SJCRH30 (cell line): ENCODE measurements at regions not wholly inside any gene's neighbourhood (a gene's known extent, or its start where the extent isn't known, plus 50 kb on each side); places are given as distances from the start of the nearest gene placed in this dataset.
A peak's percentile ranks its signal among the peaks of the same experiment; 100 is the strongest.
"Not testable (repeated sequence)": the region's sequence is repeated elsewhere in the genome, so short reads cannot be mapped to it uniquely, and the experiment has no call there.

ENCODE experiments used
- DNase-seq, 2 experiments: peaks; one replicate each; pipeline ENCODE4 v3.0.0-alpha.2; 2015 to 2020
- H3K27ac ChIP-seq: fragments of 250-450 bp; sonication (Bioruptor Pico); 2 replicates; pipeline ENCODE4 v1.5.1; 2020; ENCODE audit warnings: mild to moderate bottlenecking, moderate library complexity
- H3K27me3 ChIP-seq: fragments of 250-450 bp; sonication (Bioruptor Pico); 2 replicates; pipeline ENCODE4 v1.5.1; 2020; ENCODE audit warnings: mild to moderate bottlenecking, moderate library complexity
- H3K36me3 ChIP-seq: fragments of 250-450 bp; sonication (Bioruptor Pico); 2 replicates; pipeline ENCODE4 v1.5.1; 2020; ENCODE audit warnings: mild to moderate bottlenecking, moderate library complexity
- H3K4me1 ChIP-seq: fragments of 250-450 bp; sonication (Bioruptor Pico); 2 replicates; pipeline ENCODE4 v1.5.1; 2020; ENCODE audit warnings: mild to moderate bottlenecking, moderate library complexity
- H3K4me3 ChIP-seq: fragments of 250-450 bp; sonication (Bioruptor Pico); 2 replicates; pipeline ENCODE4 v1.5.1; 2020; ENCODE audit warnings: mild to moderate bottlenecking, moderate library complexity
- H3K9me3 ChIP-seq: fragments of 250-450 bp; sonication (Bioruptor Pico); replicated peaks from 2 replicates; pipeline ENCODE4 v1.5.1; 2020; ENCODE audit warnings: mild to moderate bottlenecking, moderate library complexity

DNA sequence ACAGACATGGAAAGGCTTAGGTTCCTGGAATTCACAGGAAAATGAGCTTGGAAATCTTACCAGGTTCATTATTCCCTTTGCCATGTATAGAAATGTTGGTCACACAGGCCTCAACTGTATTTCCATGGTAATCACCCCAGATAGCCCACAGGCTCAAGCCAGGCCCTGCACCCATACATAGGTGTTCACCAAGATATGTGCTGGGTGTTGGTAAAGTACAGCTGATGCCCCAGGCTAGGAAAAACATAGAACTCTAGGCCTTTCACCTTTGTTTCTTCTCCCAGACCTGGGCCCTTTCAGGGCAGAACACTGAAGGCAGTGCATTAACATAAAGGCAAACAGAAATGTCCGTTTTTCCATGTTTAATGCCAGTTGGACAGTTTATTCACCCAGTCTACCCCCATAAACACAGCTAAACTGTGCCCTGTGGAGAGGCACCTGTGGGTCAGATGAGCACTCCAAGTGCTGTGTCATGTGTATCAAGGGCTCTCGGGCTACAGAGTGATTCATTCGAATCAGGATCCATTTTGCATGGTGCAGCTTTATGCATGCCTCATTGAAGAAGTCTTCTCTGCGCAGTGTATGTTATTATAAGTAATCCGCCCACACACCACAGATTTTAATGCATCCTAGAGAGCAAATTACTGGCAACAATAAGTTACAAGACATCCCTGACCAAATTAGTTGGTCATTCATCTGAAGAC lies 93.4 kb upstream of the SLC30A5 start:
- no peak overlapping the region for H3K4me3 ChIP-seq
- H3K9me3 ChIP-seq: no peaks in the 10 kb centered on the region
- H3K4me1 ChIP-seq: 0 out of 2 replicates have a peak, but pooled peaks cover 4% of the 10 kb centered on the region
- no peak for DNase-seq
- no peak overlapping the region for H3K27ac ChIP-seq
- H3K36me3 ChIP-seq: no peaks in the 10 kb centered on the region
- no peaks in the 10 kb centered on the region for H3K27me3 ChIP-seq

- Histone ChIP-seq H3K36me3 (no peaks in the 10 kb centered on the region), H3K4me1 (no peaks in the 10 kb centered on the region), H3K27me3 (no peaks in the 10 kb centered on the region), H3K9me3 (no peaks in the 10 kb centered on the region), H3K27ac (no peak overlapping the region), H3K4me3 (no peak overlapping the region)
- DNase-seq: no peak
These were observed 92.9 kb upstream of the SLC30A5 start for GRCh38 chr5:69000949-69001348.

GRCh38 chr5:69001627-69002026 lies 92.2 kb upstream of the SLC30A5 start:
- Histone ChIP-seq H3K4me1 (no peaks in the 10 kb centered on the region), H3K36me3 (no peaks in the 10 kb centered on the region), H3K27me3 (no peaks in the 10 kb centered on the region), H3K27ac (no peak overlapping the region), H3K4me3 (no peak overlapping the region), H3K9me3 (no peaks in the 10 kb centered on the region)
- DNase-seq: no peak

GRCh38 chr5:69004127-69004526 lies 89.7 kb upstream of the SLC30A5 start:
- Histone ChIP-seq H3K36me3 (no peaks in the 10 kb centered on the region), H3K9me3 (no peaks in the 10 kb centered on the region), H3K4me1 (no peaks in the 10 kb centered on the region), H3K4me3 (no peak overlapping the region), H3K27me3 (no peaks in the 10 kb centered on the region), H3K27ac (no peak overlapping the region)
- no peak for DNase-seq

- Histone ChIP-seq H3K27ac (no peak overlapping the region), H3K27me3 (no peaks in the 10 kb centered on the region)
- no peak for DNase-seq
These were observed 89.1 kb upstream of the SLC30A5 start for GRCh38 chr5:69004676-69005075.

GRCh38 chr5:69006030-69006429 lies 87.8 kb upstream of the SLC30A5 start:
- Histone ChIP-seq H3K9me3 (no peaks in the 10 kb centered on the region), H3K36me3 (no peaks in the 10 kb centered on the region), H3K4me3 (no peak overlapping the region), H3K4me1 (no peaks in the 10 kb centered on the region), H3K27ac (no peak overlapping the region), H3K27me3 (no peaks in the 10 kb centered on the region)
- no peak for DNase-seq

More at GRCh38 chr5:69004676-69005075, 89.1 kb upstream of the SLC30A5 start:
- no peak overlapping the region for H3K4me3 ChIP-seq
- H3K36me3 ChIP-seq: no peaks in the 10 kb centered on the region
- no peaks in the 10 kb centered on the region for H3K9me3 ChIP-seq
- no peaks in the 10 kb centered on the region for H3K4me1 ChIP-seq

DNA sequence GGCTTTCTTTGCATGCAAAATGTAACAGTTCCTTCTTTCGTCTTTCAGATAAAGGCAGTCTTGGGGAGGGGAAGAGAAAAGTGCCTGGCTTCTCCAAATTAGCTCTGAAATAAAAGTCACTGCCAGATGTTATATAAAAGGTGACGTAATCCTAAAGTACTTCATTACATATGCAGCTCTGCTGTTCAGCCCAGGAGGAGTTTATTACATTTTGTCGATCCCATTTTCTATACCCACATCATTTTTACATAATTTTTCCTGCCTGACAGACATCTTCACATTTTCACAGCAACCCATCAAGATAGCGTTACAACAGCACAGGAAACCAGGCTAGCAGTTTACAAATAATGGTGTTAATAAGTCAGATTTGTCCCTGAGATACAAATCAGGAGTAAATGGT lies 86.7 kb upstream of the SLC30A5 start:
- H3K4me1 ChIP-seq: no peaks in the 10 kb centered on the region
- no peak for DNase-seq
- H3K4me3 ChIP-seq: no peak overlapping the region
- no peaks in the 10 kb centered on the region for H3K9me3 ChIP-seq
- no peaks in the 10 kb centered on the region for H3K27me3 ChIP-seq
- no peaks in the 10 kb centered on the region for H3K36me3 ChIP-seq
- H3K27ac ChIP-seq: no peak overlapping the region

- no peaks in the 10 kb centered on the region for H3K4me1 ChIP-seq
- no peaks in the 10 kb centered on the region for H3K9me3 ChIP-seq
- no peaks in the 10 kb centered on the region for H3K27me3 ChIP-seq
- H3K4me3 ChIP-seq: no peak overlapping the region
- no peak overlapping the region for H3K27ac ChIP-seq
- peak; percentile 66 to 84 for DNase-seq
- H3K36me3 ChIP-seq: no peaks in the 10 kb centered on the region
These were observed 86.0 kb upstream of the SLC30A5 start for GRCh38 chr5:69007726-69008368.

- Histone ChIP-seq H3K4me3 (no peak overlapping the region), H3K27ac (no peak overlapping the region), H3K9me3 (no peaks in the 10 kb centered on the region), H3K27me3 (no peaks in the 10 kb centered on the region), H3K36me3 (no peaks in the 10 kb centered on the region), H3K4me1 (no peaks in the 10 kb centered on the region)
- DNase-seq: no peak
These were observed 83.3 kb upstream of the SLC30A5 start for GRCh38 chr5:69010476-69010875.

- no peaks in the 10 kb centered on the region for H3K9me3 ChIP-seq
- no peaks in the 10 kb centered on the region for H3K4me1 ChIP-seq
- no peaks in the 10 kb centered on the region for H3K27me3 ChIP-seq
- no peak overlapping the region for H3K4me3 ChIP-seq
- H3K36me3 ChIP-seq: no peaks in the 10 kb centered on the region
- DNase-seq: no peak
- no peak overlapping the region for H3K27ac ChIP-seq
These were observed 81.9 kb upstream of the SLC30A5 start for GRCh38 chr5:69011910-69012309.

- Histone ChIP-seq H3K9me3 (no peaks in the 10 kb centered on the region), H3K4me3 (no peak overlapping the region), H3K27me3 (no peaks in the 10 kb centered on the region), H3K36me3 (no peaks in the 10 kb centered on the region), H3K4me1 (no peaks in the 10 kb centered on the region), H3K27ac (no peak overlapping the region)
- no peak for DNase-seq
These were observed 80.3 kb upstream of the SLC30A5 start for GRCh38 chr5:69013481-69013880.

- H3K27ac ChIP-seq, H3K4me3 ChIP-seq, H3K9me3 ChIP-seq, H3K27me3 ChIP-seq, H3K36me3 ChIP-seq, H3K4me1 ChIP-seq, DNase-seq: not testable (repeated sequence)
These were observed 79.8 kb upstream of the SLC30A5 start for GRCh38 chr5:69014007-69014406.

DNA sequence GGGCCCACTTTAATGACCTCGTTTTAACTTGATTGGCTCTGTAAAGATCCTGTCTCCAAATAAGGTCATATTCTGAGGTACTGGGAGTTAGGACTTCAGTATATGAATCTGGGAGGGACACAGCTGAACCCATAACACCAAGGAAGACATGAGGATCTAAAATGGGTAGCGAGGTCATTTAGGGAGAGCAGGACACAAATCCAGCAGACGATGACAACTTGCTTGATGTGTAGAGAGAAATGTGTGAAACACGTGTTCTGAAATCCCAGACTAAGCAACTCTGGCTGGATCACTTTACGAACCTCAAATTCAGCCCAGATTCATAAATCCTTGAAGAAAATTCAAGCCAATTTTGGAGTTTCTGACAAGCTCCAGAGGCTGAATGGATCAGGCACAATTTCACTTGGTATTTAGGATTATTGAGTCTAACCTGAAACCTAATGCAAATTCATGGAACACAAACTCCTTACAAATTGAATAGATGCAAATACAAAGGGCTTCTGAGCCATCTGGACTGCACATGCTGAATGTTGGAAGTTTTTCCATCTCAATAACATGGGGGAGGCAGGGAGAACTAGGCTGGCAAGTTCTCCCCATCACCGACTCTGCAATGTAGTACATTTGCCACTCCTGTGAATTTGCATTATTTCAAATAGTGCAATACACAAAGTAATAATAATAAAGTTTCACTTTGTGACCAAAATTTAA lies 74.0 kb upstream of the SLC30A5 start:
- Histone ChIP-seq H3K9me3 (no peaks in the 10 kb centered on the region; the same call in 1 of the 2 replicates), H3K4me3 (no peak overlapping the region), H3K4me1 (peaks cover 2% of the 10 kb centered on the region; the same call in 1 of the 2 replicates), H3K36me3 (no peaks in the 10 kb centered on the region), H3K27me3 (no peaks in the 10 kb centered on the region), H3K27ac (no peak overlapping the region)
- DNase-seq: no peak

GRCh38 chr5:69024241-69024651 lies 69.6 kb upstream of the SLC30A5 start:
- no peak overlapping the region for H3K27ac ChIP-seq
- H3K4me3 ChIP-seq: no peak overlapping the region
- peaks cover 2% of the 10 kb centered on the region; the same call in 1 of the 2 replicates for H3K4me1 ChIP-seq
- no peaks in the 10 kb centered on the region for H3K36me3 ChIP-seq
- no peaks in the 10 kb centered on the region; the same call in 1 of the 2 replicates for H3K27me3 ChIP-seq
- no peaks in the 10 kb centered on the region; the same call in 1 of the 2 replicates for H3K9me3 ChIP-seq
- peak; percentile 47 to 74 for DNase-seq

DNA sequence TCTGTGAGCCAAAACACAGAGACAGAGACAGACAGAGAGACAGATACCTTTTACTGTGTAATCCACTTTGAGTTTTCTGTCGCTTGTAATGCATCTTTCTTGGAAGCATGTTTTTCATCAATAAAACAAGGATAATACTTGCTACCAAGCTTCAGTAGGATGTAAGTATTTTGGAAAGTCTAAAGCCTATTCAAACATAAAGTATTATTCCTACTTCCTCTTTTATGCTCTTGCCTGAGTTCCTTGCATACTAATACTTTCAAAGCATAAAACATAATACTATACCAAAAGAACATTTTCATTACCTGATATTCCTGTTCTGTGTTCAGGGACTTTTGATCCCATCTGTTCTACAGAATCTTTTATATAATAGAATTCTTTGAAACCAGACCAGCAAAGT lies 64.5 kb upstream of the SLC30A5 start:
- no peaks in the 10 kb centered on the region for H3K4me1 ChIP-seq
- H3K27me3 ChIP-seq: no peaks in the 10 kb centered on the region; the same call in 1 of the 2 replicates
- H3K27ac ChIP-seq: no peak overlapping the region
- no peak overlapping the region for H3K4me3 ChIP-seq
- no peak for DNase-seq
- no peaks in the 10 kb centered on the region for H3K36me3 ChIP-seq
- H3K9me3 ChIP-seq: no peaks in the 10 kb centered on the region
